ENCODE measurements at regions not wholly inside any gene's neighbourhood (a gene's known extent, or its start where the extent isn't known, plus 50 kb on each side); places are given as distances from the start of the nearest gene placed in this dataset.

GRCh38 chr2:234339011-234339410 is 157.9 kb downstream of the ARL4C start:
- no peaks in the 10 kb centered on the region for H3K9me3 ChIP-seq (ENCODE audit: control insufficient read depth, low read length, poor library complexity, severe bottlenecking)
- Mint-ChIP-seq H3K27ac (no peak overlapping the region), H3K27me3 (no peaks in the 10 kb centered on the region), H3K4me3 (no peak overlapping the region), H3K36me3 (ENCODE audit: low read depth) (no peaks in the 10 kb centered on the region), H3K4me1 (peaks cover 13% of the 10 kb centered on the region)
- no peak for ATAC-seq
- no peak for DNase-seq

GRCh38 chr2:234335661-234336228 is 161.1 kb downstream of the ARL4C start:
- peak overlapping the region; percentile 39 for H3K4me3 Mint-ChIP-seq
- no peaks in the 10 kb centered on the region for H3K9me3 ChIP-seq (ENCODE audit: control insufficient read depth, low read length, poor library complexity, severe bottlenecking)
- H3K27me3 Mint-ChIP-seq = no peaks in the 10 kb centered on the region
- ATAC-seq (peak; percentile 92), DNase-seq (peak; percentile 22 to 61 (median 38))
- peaks cover 28% of the 10 kb centered on the region for H3K4me1 Mint-ChIP-seq
- no peaks in the 10 kb centered on the region for H3K36me3 Mint-ChIP-seq (ENCODE audit: low read depth)
- H3K27ac Mint-ChIP-seq = peak overlapping the region; percentile 86

GRCh38 chr2:234334756-234335155 is 162.1 kb downstream of the ARL4C start:
- Mint-ChIP-seq H3K36me3 (ENCODE audit: low read depth) (no peaks in the 10 kb centered on the region), H3K4me1 (peaks cover 28% of the 10 kb centered on the region), H3K4me3 (peak overlapping the region; percentile 25)

GRCh38 chr2:234334151-234334550 is 162.7 kb downstream of the ARL4C start:
- H3K4me1 Mint-ChIP-seq = peaks cover 28% of the 10 kb centered on the region
- H3K27ac Mint-ChIP-seq = no peak overlapping the region
- no peak overlapping the region for H3K4me3 Mint-ChIP-seq
- no peak for ATAC-seq
- DNase-seq = no peak
- no peaks in the 10 kb centered on the region for H3K27me3 Mint-ChIP-seq
- no peaks in the 10 kb centered on the region for H3K36me3 Mint-ChIP-seq (ENCODE audit: low read depth)
- H3K9me3 ChIP-seq (ENCODE audit: control insufficient read depth, low read length, poor library complexity, severe bottlenecking) = no peaks in the 10 kb centered on the region

More at GRCh38 chr2:234334756-234335155, 162.1 kb downstream of the ARL4C start:
- Mint-ChIP-seq H3K27ac (peak overlapping the region; percentile 86), H3K27me3 (no peaks in the 10 kb centered on the region)
- ATAC-seq (no peak), DNase-seq (no peak)
- H3K9me3 ChIP-seq (ENCODE audit: control insufficient read depth, low read length, poor library complexity, severe bottlenecking) = no peaks in the 10 kb centered on the region

GRCh38 chr2:234333168-234334130 is 163.4 kb downstream of the ARL4C start:
- Mint-ChIP-seq H3K4me1 (peaks cover 28% of the 10 kb centered on the region), H3K4me3 (no peak overlapping the region), H3K36me3 (ENCODE audit: low read depth) (no peaks in the 10 kb centered on the region), H3K27me3 (no peaks in the 10 kb centered on the region), H3K27ac (peak overlapping the region; percentile 74)
- no peak for DNase-seq
- no peak for ATAC-seq
- H3K9me3 ChIP-seq (ENCODE audit: control insufficient read depth, low read length, poor library complexity, severe bottlenecking) = no peaks in the 10 kb centered on the region

- Mint-ChIP-seq H3K27ac (peak overlapping the region; percentile 74), H3K4me1 (peaks cover 37% of the 10 kb centered on the region), H3K4me3 (no peak overlapping the region), H3K27me3 (no peaks in the 10 kb centered on the region), H3K36me3 (ENCODE audit: low read depth) (no peaks in the 10 kb centered on the region)
- no peaks in the 10 kb centered on the region for H3K9me3 ChIP-seq (ENCODE audit: control insufficient read depth, low read length, poor library complexity, severe bottlenecking)
- DNase-seq (no peak), ATAC-seq (no peak)
These were observed 164.9 kb downstream of the ARL4C start for GRCh38 chr2:234331966-234332365.

- DNase-seq (no peak), ATAC-seq (no peak)
- H3K36me3 Mint-ChIP-seq (ENCODE audit: low read depth) = no peaks in the 10 kb centered on the region
- no peak overlapping the region for H3K27ac Mint-ChIP-seq
- H3K4me1 Mint-ChIP-seq = peaks cover 37% of the 10 kb centered on the region
- H3K27me3 Mint-ChIP-seq = no peaks in the 10 kb centered on the region
- no peaks in the 10 kb centered on the region for H3K9me3 ChIP-seq (ENCODE audit: control insufficient read depth, low read length, poor library complexity, severe bottlenecking)
- no peak overlapping the region for H3K4me3 Mint-ChIP-seq
These were observed 165.3 kb downstream of the ARL4C start for GRCh38 chr2:234331566-234331965.

- no peak for ATAC-seq
- Mint-ChIP-seq H3K27ac (peak overlapping the region; percentile 63), H3K4me3 (no peak overlapping the region), H3K27me3 (no peaks in the 10 kb centered on the region), H3K4me1 (peaks cover 32% of the 10 kb centered on the region), H3K36me3 (ENCODE audit: low read depth) (no peaks in the 10 kb centered on the region)
- no peak for DNase-seq
- H3K9me3 ChIP-seq (ENCODE audit: control insufficient read depth, low read length, poor library complexity, severe bottlenecking) = no peaks in the 10 kb centered on the region
These were observed 166.0 kb downstream of the ARL4C start for GRCh38 chr2:234330902-234331301.

GRCh38 chr2:234329202-234329960 is 167.5 kb downstream of the ARL4C start:
- peaks cover 31% of the 10 kb centered on the region for H3K4me1 Mint-ChIP-seq
- H3K4me3 Mint-ChIP-seq = no peak overlapping the region
- no peaks in the 10 kb centered on the region for H3K27me3 Mint-ChIP-seq
- DNase-seq (no peak), ATAC-seq (no peak)
- H3K27ac Mint-ChIP-seq = no peak overlapping the region
- no peaks in the 10 kb centered on the region for H3K36me3 Mint-ChIP-seq (ENCODE audit: low read depth)
- no peaks in the 10 kb centered on the region for H3K9me3 ChIP-seq (ENCODE audit: control insufficient read depth, low read length, poor library complexity, severe bottlenecking)

GRCh38 chr2:234328444-234328990 is 168.4 kb downstream of the ARL4C start:
- H3K4me1 Mint-ChIP-seq = peaks cover 36% of the 10 kb centered on the region
- no peaks in the 10 kb centered on the region for H3K36me3 Mint-ChIP-seq (ENCODE audit: low read depth)
- peak overlapping the region; percentile 77 for H3K27ac Mint-ChIP-seq
- no peak for ATAC-seq
- DNase-seq = no peak
- H3K4me3 Mint-ChIP-seq = no peak overlapping the region
- H3K27me3 Mint-ChIP-seq = no peaks in the 10 kb centered on the region
- H3K9me3 ChIP-seq (ENCODE audit: control insufficient read depth, low read length, poor library complexity, severe bottlenecking) = no peaks in the 10 kb centered on the region

- Mint-ChIP-seq H3K4me3 (no peak overlapping the region), H3K4me1 (peaks cover 31% of the 10 kb centered on the region), H3K36me3 (ENCODE audit: low read depth) (no peaks in the 10 kb centered on the region), H3K27me3 (no peaks in the 10 kb centered on the region), H3K27ac (no peak overlapping the region)
- H3K9me3 ChIP-seq (ENCODE audit: control insufficient read depth, low read length, poor library complexity, severe bottlenecking) = no peaks in the 10 kb centered on the region
- DNase-seq (no peak), ATAC-seq (no peak)
These were observed 170.2 kb downstream of the ARL4C start for GRCh38 chr2:234326694-234327093.

GRCh38 chr2:234324116-234324515 is 172.8 kb downstream of the ARL4C start:
- no peaks in the 10 kb centered on the region for H3K9me3 ChIP-seq (ENCODE audit: control insufficient read depth, low read length, poor library complexity, severe bottlenecking)
- Mint-ChIP-seq H3K27me3 (no peaks in the 10 kb centered on the region), H3K4me3 (peak overlapping the region; percentile 67), H3K36me3 (ENCODE audit: low read depth) (no peaks in the 10 kb centered on the region), H3K27ac (peak overlapping the region; percentile 87), H3K4me1 (peaks cover 31% of the 10 kb centered on the region)
- DNase-seq (no peak), ATAC-seq (no peak)
